ENCODE measurements at regions not wholly inside any gene's neighbourhood (a gene's known extent, or its start where the extent isn't known, plus 50 kb on each side); places are given as distances from the start of the nearest gene placed in this dataset.

DNA sequence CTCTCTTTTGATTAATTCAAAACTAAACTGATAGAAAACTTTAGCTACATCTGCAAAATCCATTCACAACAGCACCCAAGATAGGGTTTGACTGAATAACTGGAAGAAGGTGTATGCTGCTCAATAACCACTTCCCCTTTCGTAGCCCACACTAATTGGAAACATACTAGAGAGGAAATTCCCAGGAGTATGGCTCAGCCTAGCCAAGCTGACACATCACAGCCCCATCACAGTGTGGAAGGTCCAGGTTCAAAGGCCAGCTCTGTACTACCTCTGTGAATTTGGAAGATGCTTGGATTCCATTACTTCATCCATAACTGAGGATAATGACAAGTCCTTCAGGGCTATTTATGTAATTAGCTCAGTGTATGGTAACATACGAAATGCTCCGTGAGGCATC, 185.4 kb downstream of the FBXO15 start:
- DNase-seq (ENCODE audit: low read depth in 2 of 2): no peak

DNA sequence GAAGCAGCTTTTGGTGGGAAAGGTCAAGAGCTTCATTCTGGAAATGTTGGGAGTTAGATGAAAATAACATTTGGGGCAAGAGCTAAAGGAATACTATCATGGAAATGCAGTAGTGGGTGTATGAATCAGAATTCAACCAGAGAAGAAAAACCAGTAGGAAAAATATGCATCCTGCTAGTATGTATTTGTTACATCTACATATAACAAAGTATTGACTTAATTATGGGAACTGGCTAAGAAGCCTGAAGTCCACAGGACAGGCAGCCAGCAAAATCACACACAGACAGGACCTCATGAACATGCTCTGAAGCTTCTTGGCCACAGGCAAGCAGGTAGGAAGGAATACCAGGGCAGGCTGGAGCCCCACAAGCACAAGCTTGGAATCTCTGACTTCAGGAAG, 185.8 kb downstream of the FBXO15 start:
- DNase-seq (ENCODE audit: low read depth in 2 of 2): no peak

DNA sequence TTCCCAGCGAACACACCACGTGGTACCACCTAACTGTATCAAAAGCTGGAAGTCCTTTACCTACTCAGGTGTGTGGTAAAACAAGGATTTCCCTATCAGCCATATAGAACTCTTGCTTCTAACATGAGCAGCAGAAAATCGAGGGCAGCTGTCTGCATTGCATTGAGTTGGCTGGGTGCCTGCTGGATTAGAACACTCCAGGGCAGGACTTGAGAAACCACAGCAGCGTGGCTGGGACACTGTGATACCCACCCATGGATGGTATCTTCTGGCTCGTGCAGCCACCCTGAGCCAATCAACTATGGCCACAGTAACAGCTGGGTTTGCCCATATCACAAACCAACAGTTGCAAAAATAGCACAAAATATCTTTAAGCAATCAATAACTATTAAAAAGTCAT, 188.3 kb downstream of the FBXO15 start:
- no peak for DNase-seq (ENCODE audit: low read depth in 2 of 2)

DNA sequence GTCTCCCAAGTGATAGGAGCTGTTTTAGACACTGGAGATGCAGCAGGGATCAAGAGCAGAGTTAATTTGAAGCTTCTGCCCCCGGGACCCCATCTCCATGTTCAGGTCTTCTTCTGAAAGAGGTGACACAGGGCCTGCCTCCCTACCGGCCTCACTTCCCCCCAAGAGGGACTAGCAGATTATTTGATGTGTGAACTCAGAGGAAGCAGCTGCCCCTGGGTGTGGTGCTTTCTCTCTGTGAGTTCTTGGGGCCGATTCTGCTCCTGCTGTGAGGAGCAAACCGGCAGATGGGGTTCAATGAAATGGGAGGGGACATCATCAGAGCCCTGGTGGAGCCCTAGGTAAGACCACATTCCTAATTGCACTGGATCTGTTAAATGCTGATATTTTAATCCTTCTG, 193.4 kb downstream of the FBXO15 start:
- no peak for DNase-seq (ENCODE audit: low read depth in 2 of 2)

DNA sequence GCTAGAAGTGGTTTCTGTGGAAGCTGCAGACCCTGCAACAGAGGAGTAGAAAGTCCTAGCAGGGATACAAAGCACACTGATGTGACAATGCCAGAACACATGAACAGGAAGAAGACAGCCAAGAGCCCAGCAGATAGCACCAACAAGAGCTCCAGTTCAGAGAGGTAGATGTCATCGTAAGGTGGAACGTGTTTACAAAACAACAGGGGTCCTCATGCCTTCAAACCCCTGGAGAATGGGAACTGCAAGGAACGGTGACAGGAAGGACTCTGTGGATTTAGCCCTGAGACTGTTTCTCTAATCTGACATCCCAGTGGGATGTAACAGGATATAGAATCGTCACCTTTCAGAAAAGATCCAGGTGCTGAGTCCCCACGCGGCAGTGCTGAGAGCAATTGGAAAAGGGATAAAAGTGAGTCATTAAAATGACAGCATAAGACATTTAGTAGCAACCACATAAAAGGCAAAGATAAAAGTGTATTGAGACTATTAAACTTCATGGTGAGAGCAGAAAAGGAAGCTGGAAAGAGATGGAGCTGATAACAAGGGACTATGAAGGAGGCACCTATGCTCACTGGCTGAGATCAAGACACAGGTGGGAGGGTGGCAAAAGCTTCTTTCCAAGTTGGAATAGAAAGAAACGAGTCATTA, 195.2 kb downstream of the FBXO15 start:
- DNase-seq (ENCODE audit: low read depth in 2 of 2): no peak

DNA sequence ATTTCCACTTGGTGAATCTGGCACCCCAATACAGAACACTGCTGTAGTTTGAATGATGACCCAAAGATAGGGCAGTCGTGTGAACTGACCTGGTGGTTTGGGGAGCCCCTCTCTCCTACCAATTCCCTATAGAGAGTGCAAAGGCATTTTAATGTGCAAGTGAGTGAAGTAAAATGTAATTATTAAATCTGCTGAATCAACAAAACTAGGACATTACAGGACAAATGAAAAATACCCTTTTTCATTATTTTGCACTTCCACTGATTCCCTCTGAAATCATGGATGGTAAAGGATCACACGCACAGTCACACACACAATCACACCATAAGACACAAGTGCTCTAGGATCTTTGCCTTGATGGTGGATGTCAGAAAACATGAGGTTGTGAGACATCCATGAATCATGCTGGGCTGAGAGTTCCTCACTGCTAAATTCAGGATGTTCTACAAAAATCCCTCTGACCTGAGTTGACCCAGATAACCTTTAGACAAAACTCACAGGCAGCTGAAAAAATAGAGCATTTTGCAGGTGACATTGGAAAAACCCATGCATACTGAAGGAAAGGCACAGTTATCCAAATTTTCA, 197.4 kb downstream of the FBXO15 start:
- DNase-seq (ENCODE audit: low read depth in 2 of 2): no peak

DNA sequence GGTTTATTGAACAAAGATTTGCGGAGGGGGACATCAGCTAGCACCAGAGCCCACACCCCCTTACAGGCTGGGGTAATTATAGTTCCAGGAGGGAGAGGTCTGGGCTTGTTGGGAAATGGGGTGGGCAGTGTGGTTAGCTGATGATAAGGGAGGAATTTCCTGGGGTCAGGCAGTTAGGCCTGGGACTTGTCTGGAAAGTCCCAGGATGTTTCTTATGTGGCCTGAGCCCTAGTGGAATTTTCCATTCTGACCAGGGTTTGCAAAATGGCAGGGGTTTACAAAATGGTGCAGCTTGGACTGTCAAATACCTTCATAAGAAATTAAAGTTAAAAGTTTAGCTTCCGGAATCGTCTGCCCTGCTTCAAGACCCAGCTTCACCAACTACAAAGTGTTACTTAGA, 199.1 kb downstream of the FBXO15 start:
- DNase-seq (ENCODE audit: low read depth in 2 of 2): no peak

DNA sequence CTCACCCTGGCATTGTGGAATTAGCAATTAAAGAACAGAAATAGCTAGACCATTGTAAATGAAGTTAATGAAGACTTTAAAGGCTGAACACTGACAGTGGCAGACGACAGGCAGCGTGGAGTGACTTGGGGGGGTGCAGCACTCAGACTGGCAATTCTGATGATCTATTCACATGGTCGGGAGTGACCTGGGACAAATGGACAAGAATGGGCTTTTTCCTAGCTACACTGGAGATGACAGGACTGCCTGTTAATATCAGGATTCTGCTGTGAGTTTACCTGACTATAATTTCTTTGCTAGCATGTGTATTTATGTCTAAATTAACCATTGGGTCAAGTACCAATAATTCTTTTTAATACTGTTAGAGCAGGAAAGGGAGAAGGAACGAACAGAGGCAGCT, 199.6 kb downstream of the FBXO15 start:
- no peak for DNase-seq (ENCODE audit: low read depth in 2 of 2)

DNA sequence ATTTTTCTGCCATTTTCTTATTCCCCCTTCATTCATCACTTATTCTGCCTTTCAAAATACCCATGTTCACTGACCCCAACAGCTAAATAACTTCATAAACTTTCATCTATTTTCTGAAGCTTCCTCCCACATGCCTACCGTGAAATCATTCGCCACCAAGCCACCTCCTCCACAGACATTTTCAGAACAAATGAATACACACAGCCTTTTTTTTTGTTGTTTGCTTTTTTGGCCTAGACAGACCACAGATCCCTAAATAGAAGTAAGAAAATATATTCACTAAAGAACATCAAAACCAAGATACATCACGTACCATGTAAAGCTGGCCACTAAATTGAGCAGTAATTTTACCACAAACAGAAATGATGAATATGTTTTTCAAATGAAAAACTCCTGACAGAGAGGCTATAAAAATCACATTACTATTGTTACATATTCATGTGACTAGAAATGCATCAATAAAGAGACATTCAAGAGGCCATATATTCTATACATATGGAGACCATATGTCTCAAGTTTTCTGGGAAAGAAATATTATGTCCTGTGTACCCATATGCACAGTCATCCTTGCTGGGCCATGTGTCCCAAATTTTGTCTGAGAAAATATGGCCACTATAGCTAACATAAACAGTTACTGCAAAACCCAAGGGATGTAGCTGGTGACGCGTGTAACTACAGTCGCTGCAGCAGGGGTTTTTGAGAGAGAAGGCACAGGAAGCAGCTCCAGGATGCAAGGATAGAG, 200.3 kb downstream of the FBXO15 start:
- no peak for DNase-seq (ENCODE audit: low read depth in 2 of 2)

DNA sequence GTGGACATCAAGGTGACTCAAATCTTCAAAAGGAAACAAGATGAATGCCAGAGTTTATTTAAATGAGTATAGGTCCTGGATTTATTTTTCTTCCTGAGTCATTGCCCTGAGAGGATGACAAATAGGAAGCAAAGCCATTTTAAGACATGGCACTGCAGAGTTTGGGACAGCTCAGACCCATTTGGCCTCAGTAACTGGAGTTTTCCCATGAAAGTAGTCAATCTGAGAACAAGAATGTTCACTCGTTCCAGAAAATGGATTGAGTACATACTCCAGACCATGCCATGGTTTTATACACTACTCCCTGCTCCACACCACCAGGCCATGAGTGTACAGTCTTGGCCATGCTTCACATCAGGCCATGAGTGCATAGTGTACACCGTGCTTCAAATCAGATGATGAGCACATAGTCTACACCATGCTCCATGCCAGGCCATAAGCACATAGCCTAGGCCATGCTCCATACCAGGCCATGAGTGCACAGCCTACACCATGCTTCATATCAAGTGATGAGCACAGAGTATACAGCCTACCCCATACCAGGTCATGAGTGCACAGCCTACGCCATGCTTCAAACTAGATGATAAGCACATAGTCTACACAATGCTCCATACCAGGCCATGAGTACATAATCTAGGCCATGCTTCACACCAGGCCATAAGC, 202.4 kb downstream of the FBXO15 start:
- DNase-seq (ENCODE audit: low read depth in 2 of 2): no peak

DNA sequence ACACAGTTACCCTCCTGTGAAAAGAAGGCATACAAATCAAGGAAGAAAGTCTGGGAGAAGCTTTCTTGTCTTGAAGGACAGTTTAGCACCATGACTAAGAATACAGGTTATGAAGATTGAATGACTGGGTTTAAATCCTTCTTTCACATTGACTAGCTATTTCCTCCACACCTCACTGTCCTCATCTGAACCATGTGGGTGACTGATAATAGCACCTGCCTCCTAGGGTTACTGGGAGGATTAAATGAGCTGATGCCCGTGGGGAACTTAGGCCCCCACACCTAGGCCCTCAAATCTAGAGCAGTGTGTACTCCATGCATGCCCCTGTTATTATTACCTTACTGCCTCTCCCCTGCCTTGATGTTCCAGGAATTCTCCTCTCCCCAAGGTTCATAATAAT, 202.9 kb downstream of the FBXO15 start:
- DNase-seq (ENCODE audit: low read depth in 2 of 2): no peak

DNA sequence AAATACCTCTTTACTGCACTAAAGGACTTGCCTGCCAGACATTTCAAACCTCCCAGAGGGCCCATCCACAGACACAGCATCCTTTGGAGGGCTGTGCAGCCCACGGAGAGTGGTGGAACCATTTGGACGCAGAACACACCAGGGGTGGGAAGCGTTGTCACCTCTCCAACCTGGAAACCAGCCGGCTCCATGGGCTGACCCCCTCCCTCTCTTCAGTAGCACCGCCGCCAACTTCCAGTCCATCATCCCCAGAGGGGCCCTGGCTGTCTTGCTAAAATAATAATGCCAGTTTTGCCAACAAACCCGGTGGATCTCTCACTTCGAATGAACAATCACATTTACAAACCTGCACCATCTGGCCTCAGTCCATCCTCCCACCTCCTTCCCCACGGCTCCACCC, 203.9 kb downstream of the FBXO15 start:
- no peak for DNase-seq (ENCODE audit: low read depth in 2 of 2)

DNA sequence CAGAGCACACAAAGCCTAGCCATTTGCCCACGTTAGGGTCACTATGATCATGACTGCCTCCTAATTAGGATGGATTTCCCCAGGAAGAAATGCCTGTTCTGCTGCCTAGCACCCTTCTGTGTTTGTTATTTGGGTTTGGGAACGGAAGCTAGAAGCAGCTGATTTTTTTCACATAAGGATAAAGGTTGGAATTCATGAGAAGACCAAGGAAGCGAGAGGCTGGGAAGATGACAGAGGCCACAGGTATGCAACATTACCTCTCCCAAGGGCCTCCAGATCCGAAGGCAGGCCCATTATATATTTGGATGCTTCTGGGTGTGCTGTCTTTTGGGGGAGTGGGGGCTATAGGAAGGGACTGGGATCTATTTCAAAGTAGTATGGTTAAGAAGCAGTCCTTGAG, 204.7 kb downstream of the FBXO15 start:
- DNase-seq (ENCODE audit: low read depth in 2 of 2): no peak

DNA sequence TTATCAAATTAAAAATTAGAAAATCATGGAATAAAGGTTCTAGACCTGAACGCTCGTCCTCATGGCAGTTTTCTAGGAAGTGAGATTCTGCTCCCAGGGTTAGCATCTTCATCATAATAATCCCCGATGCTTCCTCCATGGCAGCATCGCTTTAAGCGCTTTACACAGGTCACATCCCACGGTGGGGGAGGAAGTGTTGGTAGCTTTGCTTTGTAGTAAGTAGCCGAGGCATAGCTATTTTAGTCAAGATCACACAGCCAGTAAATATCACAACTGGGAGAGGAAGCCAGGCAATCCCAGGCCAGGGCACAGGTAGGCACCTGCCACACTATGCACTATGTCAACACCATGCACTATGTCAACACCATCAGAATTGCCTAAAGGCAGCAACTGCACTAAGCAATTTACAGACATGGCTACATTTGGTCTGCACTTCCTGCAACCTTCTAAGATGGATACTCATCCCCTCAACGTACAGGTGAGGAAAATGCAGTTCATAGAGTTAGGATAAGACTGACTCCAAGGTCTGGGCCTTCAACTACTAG, 205.5 kb downstream of the FBXO15 start:
- DNase-seq (ENCODE audit: low read depth in 2 of 2): no peak

DNA sequence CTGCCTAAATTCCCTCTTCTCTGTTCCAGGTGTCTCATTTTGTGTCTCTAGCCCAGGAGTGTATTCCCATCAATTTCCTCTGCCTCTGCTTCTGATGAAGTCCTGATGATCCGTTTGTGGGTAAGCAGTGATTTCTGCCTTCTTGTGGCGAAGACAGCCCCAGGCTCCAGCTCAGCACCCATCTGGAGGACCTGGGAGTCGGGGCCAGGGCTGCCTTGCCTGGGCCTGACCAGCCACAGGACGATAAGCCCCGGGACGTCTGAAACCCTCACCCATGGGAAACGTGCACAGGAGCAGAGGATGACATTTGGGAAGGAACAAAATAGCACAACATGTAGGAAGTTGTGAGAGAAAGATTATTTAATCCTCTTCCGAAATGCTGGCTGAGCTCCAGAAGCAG, 206.9 kb downstream of the FBXO15 start:
- DNase-seq (ENCODE audit: low read depth in 2 of 2): no peak

DNA sequence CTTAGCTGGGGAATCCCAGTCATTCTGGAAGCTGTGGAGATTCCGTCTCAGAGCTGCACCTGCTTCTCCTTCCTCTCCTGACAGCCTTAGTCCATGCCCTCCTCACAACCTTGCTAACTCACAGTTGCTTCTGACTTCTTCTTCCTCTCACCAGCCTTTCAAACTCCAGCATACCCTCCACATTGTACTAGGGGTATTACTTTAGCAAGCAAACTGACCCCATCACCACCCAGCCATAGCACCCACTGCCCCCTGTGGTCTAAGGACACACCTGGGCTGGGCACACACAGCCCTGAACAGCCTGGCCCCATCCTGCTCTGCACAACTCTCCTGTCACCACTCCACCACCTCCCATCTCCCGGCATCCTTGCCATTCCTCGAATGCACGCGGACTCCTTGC, 208.2 kb downstream of the FBXO15 start:
- DNase-seq (ENCODE audit: low read depth in 2 of 2): no peak

DNA sequence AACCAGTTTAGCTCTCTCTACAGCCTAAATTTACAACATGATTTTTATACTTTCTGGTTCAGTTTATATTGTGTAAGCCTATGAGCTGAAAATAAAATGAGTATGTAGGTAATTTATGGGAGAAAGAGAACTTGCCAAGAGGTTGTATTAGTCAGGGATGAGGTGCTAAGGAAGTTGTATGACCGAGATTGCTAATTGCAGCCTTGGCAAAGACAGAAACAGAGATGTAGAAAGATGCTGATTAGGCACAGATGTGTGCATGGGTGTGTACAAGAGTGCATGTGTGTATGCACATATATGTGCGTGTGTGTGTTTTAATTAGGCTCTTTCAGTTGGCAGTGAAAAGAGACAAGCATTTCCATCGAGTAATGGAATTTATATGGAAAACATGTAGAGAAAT, 213.9 kb downstream of the FBXO15 start:
- no peak for DNase-seq (ENCODE audit: low read depth in 2 of 2)

DNA sequence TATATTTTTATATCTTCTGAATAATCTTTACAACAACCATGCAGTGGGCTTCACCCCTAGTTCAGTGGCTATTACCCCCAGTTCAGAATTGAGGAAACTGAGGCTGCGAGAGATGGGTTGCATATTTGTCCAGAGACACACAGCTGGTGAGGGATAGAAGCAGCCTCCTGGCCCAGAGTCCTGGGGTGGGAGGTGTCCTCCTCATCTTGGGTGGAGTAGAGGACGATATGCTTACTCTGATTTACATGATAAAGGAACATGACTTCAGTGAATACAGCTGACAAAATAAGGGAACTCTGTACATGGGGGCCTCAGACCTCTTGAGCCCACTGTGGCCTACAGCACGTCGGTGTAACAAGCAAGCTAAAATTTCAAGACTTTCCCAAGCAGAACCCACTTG, 214.7 kb downstream of the FBXO15 start:
- DNase-seq (ENCODE audit: low read depth in 2 of 2): no peak

DNA sequence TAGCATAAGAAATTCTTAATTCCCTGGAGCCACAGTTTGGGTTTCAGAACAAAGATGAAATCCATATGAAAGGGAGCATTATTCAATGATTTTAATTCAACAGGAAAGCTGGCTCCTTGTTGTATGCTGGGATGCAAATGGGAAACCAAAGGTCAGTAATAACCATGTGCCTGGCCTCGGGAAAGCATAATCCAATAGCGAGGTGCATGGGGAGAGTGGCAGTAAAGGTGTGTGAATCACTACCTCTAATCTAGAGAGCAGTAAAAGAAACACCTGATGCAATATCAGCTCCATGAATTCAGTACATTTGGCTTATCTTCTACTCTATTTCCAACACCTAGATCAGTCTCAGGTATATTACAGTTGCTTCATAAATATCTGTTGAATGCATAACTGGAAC, 220.1 kb downstream of the FBXO15 start:
- no peak for DNase-seq (ENCODE audit: low read depth in 2 of 2)

DNA sequence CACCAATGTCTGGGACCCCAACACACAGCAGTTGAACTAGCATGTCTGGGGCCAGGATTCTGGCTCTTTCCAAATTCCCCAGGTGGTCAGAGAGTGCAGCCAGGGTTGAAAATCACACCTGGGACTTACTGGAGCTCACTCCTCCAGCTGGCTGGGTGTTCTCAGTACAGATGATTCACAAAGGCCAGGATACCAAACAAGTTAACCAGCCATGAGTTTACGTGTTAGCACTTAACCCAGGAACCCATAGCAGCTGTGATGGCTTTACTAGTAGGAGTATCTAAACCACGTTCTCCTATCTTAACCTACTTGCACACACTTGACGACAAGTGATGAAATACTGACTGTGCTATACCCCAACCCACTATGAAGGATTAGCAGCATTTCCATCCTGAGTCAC, 222.8 kb downstream of the FBXO15 start:
- DNase-seq (ENCODE audit: low read depth in 2 of 2): no peak

DNA sequence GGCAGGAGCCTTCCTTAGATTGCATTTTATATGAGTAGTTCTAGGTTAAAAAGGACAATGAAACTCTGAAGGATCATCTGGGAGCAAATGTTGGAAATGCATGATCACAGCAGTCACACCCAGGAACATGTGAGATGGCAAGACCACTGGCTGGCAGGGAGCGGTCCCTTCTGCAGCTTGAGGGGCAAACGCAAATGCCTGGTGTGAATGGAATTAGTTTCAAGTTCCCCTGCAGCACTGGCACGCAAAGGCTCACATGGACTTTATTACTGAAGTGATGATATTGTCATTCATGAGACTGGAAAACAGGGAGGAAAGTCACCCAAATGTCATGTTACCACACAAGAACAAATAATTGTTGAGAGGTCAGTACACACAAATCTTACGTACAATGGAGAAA, 223.3 kb downstream of the FBXO15 start:
- no peak for DNase-seq (ENCODE audit: low read depth in 2 of 2)

DNA sequence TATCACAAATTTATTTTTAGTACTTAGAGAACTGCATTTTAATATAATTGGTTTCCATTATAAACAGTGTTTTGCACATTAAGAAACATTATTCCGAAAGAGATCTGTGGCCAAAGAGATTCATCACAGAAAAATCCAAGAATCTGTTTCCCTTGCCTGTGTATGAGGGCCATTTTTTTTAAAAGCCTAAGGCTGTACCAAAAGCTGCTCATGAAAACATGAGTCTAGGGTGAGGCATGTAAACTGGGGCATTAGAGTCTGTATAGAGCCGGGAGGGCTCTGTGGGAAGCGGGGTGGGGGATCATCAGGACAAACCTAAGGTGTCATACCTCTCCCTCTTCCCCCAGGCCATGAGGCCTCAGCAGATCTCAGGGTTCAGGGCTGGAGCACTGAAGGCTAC, 223.8 kb downstream of the FBXO15 start:
- no peak for DNase-seq (ENCODE audit: low read depth in 2 of 2)

DNA sequence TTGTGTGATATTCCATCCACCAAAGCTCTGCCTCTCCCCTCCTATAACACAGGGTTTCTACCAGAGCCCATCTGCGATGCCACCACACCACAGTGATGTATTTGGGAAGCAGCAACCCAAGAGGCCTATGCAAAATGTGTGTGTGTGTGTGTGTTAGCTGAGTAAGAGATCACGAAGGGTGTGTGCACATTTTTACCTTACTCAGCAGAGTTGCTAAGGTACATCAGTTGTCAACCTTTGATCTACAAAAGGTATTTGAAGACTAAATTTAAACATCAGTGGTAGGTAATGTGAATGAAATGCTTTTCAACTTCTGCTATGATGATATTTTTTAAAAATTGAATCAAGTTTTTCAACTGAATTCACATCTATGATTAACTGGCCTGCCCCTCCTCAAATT, 227.6 kb downstream of the FBXO15 start:
- no peak for DNase-seq (ENCODE audit: low read depth in 2 of 2)
